Peyer's patch (tissue), 4 donors: ENCODE measurements at regions not wholly inside any gene's neighbourhood (a gene's known extent, or its start where the extent isn't known, plus 50 kb on each side); places are given as distances from the start of the nearest gene placed in this dataset.

Experiments
- DNase-seq, 3 donors: peaks; one replicate each; pipeline ENCODE4 v3.0.0-alpha.2; 2017 to 2019
- H3K27ac ChIP-seq, 4 donors: fragments of 200-600 bp; sonication (generic); one replicate each; pipeline ENCODE4 v1.5.1; 2016 to 2019
- H3K27me3 ChIP-seq, 2 donors: fragments of 200-600 bp; sonication (generic); one replicate each; pipeline ENCODE4 v1.5.1; 2019
- H3K36me3 ChIP-seq, 3 donors: fragments of 200-600 bp; sonication (generic); one replicate each; pipeline ENCODE4 v1.5.1; 2016 to 2019
- H3K4me1 ChIP-seq, 4 donors: fragments of 200-600 bp; sonication (generic); one replicate each; pipeline ENCODE4 v1.5.1; 2016 to 2019
- H3K4me3 ChIP-seq, 4 donors: fragments of 200-600 bp; sonication (generic); 1 replicate in 3 of 4; 2 replicates in 1 of 4; pipeline ENCODE4 v1.5.1; 2016 to 2019; ENCODE audit warnings: mild to moderate bottlenecking in 1 of 4
- H3K9me3 ChIP-seq, 4 donors: fragments of 200-600 bp; sonication (generic); one replicate each; pipeline ENCODE4 v1.5.1; 2016 to 2019; ENCODE audit warnings: mild to moderate bottlenecking in 1 of 4
- POLR2A ChIP-seq, 2 donors: fragments of 450-650 bp; IDR thresholded peaks; one replicate each; pipeline ENCODE4 v1.5.1; 2017; ENCODE audit warnings: antibody characterized with exemption in 2 of 2, mild to moderate bottlenecking in 2 of 2, moderate library complexity in 2 of 2
- TF ChIP-seq, protein P1 (sequence below), 6 experiments: fragments of 450-650 bp in 4 of 6; fragments of 200-600 bp in 2 of 6; sonication (generic) in 1 of 6; IDR thresholded peaks; one replicate each; pipeline ENCODE4 v1.5.1; 2017 to 2019; ENCODE audit warnings: antibody characterized with exemption in 6 of 6, mild to moderate bottlenecking in 3 of 6, moderate library complexity in 1 of 6

DNA sequence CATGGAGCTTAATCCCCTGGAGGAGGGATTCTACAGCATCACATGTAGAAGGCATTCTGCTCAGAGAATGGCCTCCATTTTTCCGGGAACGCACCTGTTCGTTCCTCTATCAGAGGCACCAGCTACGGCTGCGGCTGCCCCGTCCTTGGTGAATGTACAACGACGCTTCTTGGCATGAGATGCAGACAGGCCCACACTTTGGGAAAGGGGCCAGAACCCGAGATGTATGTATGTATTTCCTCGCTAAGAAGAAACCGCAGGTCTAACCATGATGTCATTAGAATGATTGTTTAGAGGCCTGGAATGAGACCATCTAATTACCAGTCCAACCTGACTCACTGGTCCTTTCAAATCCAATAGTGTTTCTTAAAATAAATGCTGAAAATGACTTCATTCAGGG lies 1293.4 kb downstream of the TBC1D22A start:
- no peak for DNase-seq
- TF ChIP-seq, protein P1, sequence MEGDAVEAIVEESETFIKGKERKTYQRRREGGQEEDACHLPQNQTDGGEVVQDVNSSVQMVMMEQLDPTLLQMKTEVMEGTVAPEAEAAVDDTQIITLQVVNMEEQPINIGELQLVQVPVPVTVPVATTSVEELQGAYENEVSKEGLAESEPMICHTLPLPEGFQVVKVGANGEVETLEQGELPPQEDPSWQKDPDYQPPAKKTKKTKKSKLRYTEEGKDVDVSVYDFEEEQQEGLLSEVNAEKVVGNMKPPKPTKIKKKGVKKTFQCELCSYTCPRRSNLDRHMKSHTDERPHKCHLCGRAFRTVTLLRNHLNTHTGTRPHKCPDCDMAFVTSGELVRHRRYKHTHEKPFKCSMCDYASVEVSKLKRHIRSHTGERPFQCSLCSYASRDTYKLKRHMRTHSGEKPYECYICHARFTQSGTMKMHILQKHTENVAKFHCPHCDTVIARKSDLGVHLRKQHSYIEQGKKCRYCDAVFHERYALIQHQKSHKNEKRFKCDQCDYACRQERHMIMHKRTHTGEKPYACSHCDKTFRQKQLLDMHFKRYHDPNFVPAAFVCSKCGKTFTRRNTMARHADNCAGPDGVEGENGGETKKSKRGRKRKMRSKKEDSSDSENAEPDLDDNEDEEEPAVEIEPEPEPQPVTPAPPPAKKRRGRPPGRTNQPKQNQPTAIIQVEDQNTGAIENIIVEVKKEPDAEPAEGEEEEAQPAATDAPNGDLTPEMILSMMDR (IDR thresholded peaks at IDR 0.05), result no peak
- no peak for TF ChIP-seq POLR2A (IDR thresholded peaks at IDR 0.05)
- Histone ChIP-seq H3K4me3 (no peak overlapping the region), H3K36me3 (no peaks in the 10 kb centered on the region), H3K27me3 (no peaks in the 10 kb centered on the region), H3K4me1 (no peaks in the 10 kb centered on the region), H3K9me3 (no peaks in the 10 kb centered on the region), H3K27ac (no peak overlapping the region)

DNA sequence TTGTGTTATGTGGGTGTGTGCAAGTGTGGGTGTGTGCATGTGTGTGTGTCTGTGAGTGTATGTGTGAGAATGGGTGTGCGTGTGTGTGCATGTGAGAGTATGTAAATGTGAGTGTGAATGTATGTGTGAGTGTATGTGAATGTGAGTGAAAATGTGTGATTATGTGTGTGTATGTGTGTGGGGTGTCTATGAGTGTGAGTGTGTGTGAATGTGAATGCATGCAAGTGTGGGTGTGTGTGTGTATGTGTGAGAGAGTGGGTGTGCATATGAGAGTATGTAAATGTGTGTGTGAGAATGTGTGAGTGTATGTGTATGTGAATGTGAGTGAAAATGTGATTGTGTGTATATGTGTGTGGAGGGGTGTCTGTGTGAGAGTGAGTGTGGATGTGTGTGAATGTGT lies 1292.7 kb downstream of the TBC1D22A start:
- no peak overlapping the region for H3K27ac ChIP-seq
- no peak overlapping the region for H3K4me3 ChIP-seq
- no peak for DNase-seq
- no peaks in the 10 kb centered on the region for H3K4me1 ChIP-seq
- H3K27me3 ChIP-seq, result no peaks in the 10 kb centered on the region
- no peak for TF ChIP-seq POLR2A (IDR thresholded peaks at IDR 0.05)
- TF ChIP-seq, protein P1 (IDR thresholded peaks at IDR 0.05), result no peak
- no peaks in the 10 kb centered on the region for H3K9me3 ChIP-seq
- H3K36me3 ChIP-seq, result no peaks in the 10 kb centered on the region

DNA sequence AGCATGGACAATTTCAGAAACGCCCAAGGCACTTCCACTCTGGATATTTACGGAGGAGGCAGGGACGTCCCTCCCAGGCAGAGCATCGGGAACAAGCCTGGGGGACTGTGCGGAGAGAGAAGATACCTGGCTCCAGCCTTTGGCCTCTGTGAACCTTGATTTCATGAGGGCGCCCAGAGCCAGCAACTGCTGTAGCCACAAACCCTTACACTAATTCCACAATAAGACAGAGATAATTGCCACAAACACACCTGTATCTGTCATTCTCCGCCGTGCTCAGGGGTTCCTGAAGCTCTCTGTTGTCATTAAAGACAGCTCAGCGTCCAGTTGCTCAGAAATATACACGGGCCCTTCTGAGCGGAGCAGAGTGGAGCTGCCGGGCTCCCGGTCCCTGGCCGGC lies 1292.1 kb downstream of the TBC1D22A start:
- Histone ChIP-seq H3K36me3 (no peaks in the 10 kb centered on the region), H3K27me3 (no peaks in the 10 kb centered on the region), H3K4me3 (no peak overlapping the region), H3K27ac (no peak overlapping the region), H3K9me3 (no peaks in the 10 kb centered on the region), H3K4me1 (no peaks in the 10 kb centered on the region)
- TF ChIP-seq, protein P1 (IDR thresholded peaks at IDR 0.05), result no peak
- no peak for TF ChIP-seq POLR2A (IDR thresholded peaks at IDR 0.05)
- no peak for DNase-seq

DNA sequence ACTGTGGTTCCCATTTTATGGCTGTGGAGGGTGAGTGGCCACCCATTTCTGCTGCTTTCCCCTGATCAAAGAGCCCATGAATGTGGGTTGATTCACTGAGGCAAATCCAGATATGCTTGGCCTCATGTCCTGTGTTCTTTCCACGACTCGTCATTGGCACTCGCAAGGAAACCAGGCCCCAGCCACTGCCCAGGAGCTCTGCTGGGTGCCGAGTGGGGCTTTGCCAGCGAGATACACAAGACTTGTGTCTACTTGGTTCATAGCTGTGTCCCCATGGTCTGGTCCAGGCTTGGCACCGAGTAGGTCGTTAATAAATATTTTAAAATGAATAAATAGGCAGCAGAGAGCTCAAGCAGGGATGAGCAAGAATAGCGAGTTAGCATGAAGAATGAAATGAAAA lies 1291.5 kb downstream of the TBC1D22A start:
- Histone ChIP-seq H3K27me3 (no peaks in the 10 kb centered on the region), H3K27ac (no peak overlapping the region), H3K9me3 (no peaks in the 10 kb centered on the region), H3K4me1 (no peaks in the 10 kb centered on the region), H3K4me3 (no peak overlapping the region), H3K36me3 (no peaks in the 10 kb centered on the region)
- TF ChIP-seq, protein P1 (IDR thresholded peaks at IDR 0.05), result no peak
- no peak for TF ChIP-seq POLR2A (IDR thresholded peaks at IDR 0.05)
- DNase-seq, result no peak

DNA sequence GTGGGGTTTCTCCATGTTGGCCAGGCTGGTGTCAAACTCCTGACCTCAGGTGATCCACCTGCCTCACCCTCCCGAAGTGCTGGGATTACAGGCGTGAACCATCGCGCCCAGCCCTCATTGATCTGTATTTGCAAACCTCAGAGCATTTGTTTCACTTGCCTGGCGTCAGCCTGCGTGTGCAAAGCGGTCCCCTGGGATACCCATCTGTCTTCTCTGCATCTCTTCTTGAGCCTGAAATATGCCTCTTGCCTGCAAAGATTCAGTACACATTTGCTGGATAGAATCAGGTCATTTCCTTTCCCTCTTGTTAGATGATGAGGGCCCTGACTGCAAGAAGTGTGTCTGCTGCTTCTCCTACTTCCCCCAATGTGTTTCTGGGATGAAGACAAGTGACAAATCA lies 1291.0 kb downstream of the TBC1D22A start:
- Histone ChIP-seq H3K4me3 (no peak overlapping the region), H3K9me3 (no peaks in the 10 kb centered on the region), H3K27me3 (no peaks in the 10 kb centered on the region), H3K4me1 (no peaks in the 10 kb centered on the region), H3K36me3 (no peaks in the 10 kb centered on the region), H3K27ac (no peak overlapping the region)
- TF ChIP-seq, protein P1 (IDR thresholded peaks at IDR 0.05), result no peak
- TF ChIP-seq POLR2A (IDR thresholded peaks at IDR 0.05), result no peak
- no peak for DNase-seq

DNA sequence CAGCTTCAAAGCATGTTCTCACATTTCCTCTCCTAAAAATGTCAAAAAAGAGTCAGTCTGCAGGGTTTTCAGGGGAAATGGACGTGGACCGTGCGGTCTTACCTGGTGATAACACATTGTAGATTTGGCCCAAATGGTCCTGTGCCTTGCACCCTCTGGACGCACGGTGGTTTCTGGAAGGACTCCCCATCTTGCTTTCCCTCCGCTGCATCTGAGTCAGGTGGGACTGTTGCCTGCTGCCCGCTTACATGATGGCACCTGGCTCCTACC lies 1290.1 kb downstream of the TBC1D22A start:
- DNase-seq, result no peak
- H3K27me3 ChIP-seq, result no peaks in the 10 kb centered on the region
- no peak overlapping the region for H3K27ac ChIP-seq
- H3K36me3 ChIP-seq, result no peaks in the 10 kb centered on the region
- no peak overlapping the region for H3K4me3 ChIP-seq
- H3K4me1 ChIP-seq, result no peaks in the 10 kb centered on the region
- no peaks in the 10 kb centered on the region for H3K9me3 ChIP-seq
- TF ChIP-seq, protein P1 (IDR thresholded peaks at IDR 0.05), result no peak
- TF ChIP-seq POLR2A (IDR thresholded peaks at IDR 0.05), result no peak
